NCI-H345 treated with DMSO at 0.1 percent for 48 hours (cell line): ENCODE measurements at regions not wholly inside any gene's neighbourhood (a gene's known extent, or its start where the extent isn't known, plus 50 kb on each side); places are given as distances from the start of the nearest gene placed in this dataset.

ENCODE experiments used
- DNase-seq: peaks from one replicate; lab custom pipeline; 2025; ENCODE audit not compliant: unreplicated experiment; lab: John Stamatoyannopoulos, UW

GRCh38 chr5:68771732-68772131 is 322.1 kb upstream of the SLC30A5 start:
- DNase-seq, result no peak

GRCh38 chr5:68776381-68776780 is 317.4 kb upstream of the SLC30A5 start:
- DNase-seq, result no peak

GRCh38 chr5:68777135-68777534 is 316.7 kb upstream of the SLC30A5 start:
- no peak for DNase-seq

- DNase-seq, result no peak
Measured at GRCh38 chr5:68778484-68778883, 315.3 kb upstream of the SLC30A5 start.

GRCh38 chr5:68780299-68780955 is 313.4 kb upstream of the SLC30A5 start:
- no peak for DNase-seq

- no peak for DNase-seq
Measured at GRCh38 chr5:68793074-68793473, 300.7 kb upstream of the SLC30A5 start.

GRCh38 chr5:68793993-68794392 is 299.8 kb upstream of the SLC30A5 start:
- no peak for DNase-seq

- no peak for DNase-seq
Measured at GRCh38 chr5:68795190-68795589, 298.6 kb upstream of the SLC30A5 start.

- no peak for DNase-seq
Measured at GRCh38 chr5:68798877-68799843, 294.7 kb upstream of the SLC30A5 start.

- no peak for DNase-seq
Measured at GRCh38 chr5:68802430-68802829, 291.4 kb upstream of the SLC30A5 start.

GRCh38 chr5:68803881-68804319 is 289.9 kb upstream of the SLC30A5 start:
- no peak for DNase-seq

GRCh38 chr5:68804343-68804742 is 289.5 kb upstream of the SLC30A5 start:
- DNase-seq, result no peak

GRCh38 chr5:68805444-68805843 is 288.4 kb upstream of the SLC30A5 start:
- DNase-seq, result no peak

- no peak for DNase-seq
Measured at GRCh38 chr5:68817632-68818031, 276.2 kb upstream of the SLC30A5 start.

GRCh38 chr5:68818057-68818695 is 275.6 kb upstream of the SLC30A5 start:
- DNase-seq, result no peak

GRCh38 chr5:68818870-68819269 is 274.9 kb upstream of the SLC30A5 start:
- no peak for DNase-seq

- no peak for DNase-seq
Measured at GRCh38 chr5:68821056-68821455, 272.8 kb upstream of the SLC30A5 start.

- DNase-seq, result no peak
Measured at GRCh38 chr5:68822796-68823195, 271.0 kb upstream of the SLC30A5 start.

GRCh38 chr5:68823301-68823700 is 270.5 kb upstream of the SLC30A5 start:
- no peak for DNase-seq

GRCh38 chr5:68830377-68830898 is 263.4 kb upstream of the SLC30A5 start:
- DNase-seq, result no peak

GRCh38 chr5:68834491-68834981 is 259.3 kb upstream of the SLC30A5 start:
- DNase-seq, result no peak
